Smooth muscle cell (in vitro differentiated cells): ENCODE measurements at regions not wholly inside any gene's neighbourhood (a gene's known extent, or its start where the extent isn't known, plus 50 kb on each side); places are given as distances from the start of the nearest gene placed in this dataset.

Source experiments
- DNase-seq: peaks from one replicate; lab custom pipeline; 2025; ENCODE audit not compliant: unreplicated experiment; lab: John Stamatoyannopoulos, UW
- H2AFZ ChIP-seq: fragments of 200-600 bp; sonication (generic); 2 replicates; pipeline ENCODE4 v1.6.0; 2016; ENCODE audit warnings: antibody characterized with exemption, low read depth, mild to moderate bottlenecking
- H3F3A ChIP-seq: fragments of 200-600 bp; sonication (generic); 2 replicates; pipeline ENCODE4 v1.6.0; 2017; ENCODE audit warnings: antibody characterized with exemption, low read depth
- H3K27ac ChIP-seq: fragments of 200-600 bp; sonication (generic); 2 replicates; pipeline ENCODE4 v1.5.1; 2016; ENCODE audit warnings: low read depth, mild to moderate bottlenecking
- H3K27me3 ChIP-seq: fragments of 200-600 bp; sonication (generic); 2 replicates; pipeline ENCODE4 v1.6.1; 2016; ENCODE audit warnings: low read depth, mild to moderate bottlenecking
- H3K36me3 ChIP-seq: fragments of 200-600 bp; sonication (generic); 2 replicates; pipeline ENCODE4 v1.5.1; 2016; ENCODE audit warnings: low read depth
- H3K4me1 ChIP-seq: fragments of 200-600 bp; sonication (generic); 2 replicates; pipeline ENCODE4 v1.5.1; 2016; ENCODE audit warnings: low read depth
- H3K4me2 ChIP-seq: fragments of 200-600 bp; sonication (generic); 2 replicates; pipeline ENCODE4 v1.6.0; 2016; ENCODE audit warnings: mild to moderate bottlenecking
- H3K4me3 ChIP-seq: fragments of 200-600 bp; sonication (generic); 2 replicates; pipeline ENCODE4 v1.5.1; 2016; ENCODE audit warnings: mild to moderate bottlenecking
- H3K79me2 ChIP-seq: fragments of 200-600 bp; sonication (generic); 2 replicates; pipeline ENCODE4 v1.6.0; 2016; ENCODE audit warnings: low read depth, mild to moderate bottlenecking
- H3K9ac ChIP-seq: fragments of 200-600 bp; sonication (generic); 2 replicates; pipeline ENCODE4 v1.6.0; 2016; ENCODE audit warnings: low read depth
- H3K9me3 ChIP-seq: fragments of 200-600 bp; sonication (generic); replicated peaks from 2 replicates; pipeline ENCODE4 v1.5.1; 2016; ENCODE audit warnings: low read depth
- H4K20me1 ChIP-seq: fragments of 200-600 bp; sonication (generic); 2 replicates; pipeline ENCODE4 v1.6.0; 2016; ENCODE audit warnings: low read depth
- WGBS: methylation state at CpG from one replicate; pipeline ENCODE4 v1.1.7; 2016; ENCODE audit warnings: low lambda C conversion rate; 5-methylcytosine and 5-hydroxymethylcytosine counted together
- TF ChIP-seq, protein P1 (sequence below): fragments of 200-600 bp; sonication (generic); IDR thresholded peaks from 2 replicates; pipeline ENCODE4 v1.5.1; 2017; ENCODE audit warnings: borderline replicate concordance, mild to moderate bottlenecking, antibody characterized with exemption; ENCODE audit not compliant: insufficient read depth, poor library complexity, severe bottlenecking

DNA sequence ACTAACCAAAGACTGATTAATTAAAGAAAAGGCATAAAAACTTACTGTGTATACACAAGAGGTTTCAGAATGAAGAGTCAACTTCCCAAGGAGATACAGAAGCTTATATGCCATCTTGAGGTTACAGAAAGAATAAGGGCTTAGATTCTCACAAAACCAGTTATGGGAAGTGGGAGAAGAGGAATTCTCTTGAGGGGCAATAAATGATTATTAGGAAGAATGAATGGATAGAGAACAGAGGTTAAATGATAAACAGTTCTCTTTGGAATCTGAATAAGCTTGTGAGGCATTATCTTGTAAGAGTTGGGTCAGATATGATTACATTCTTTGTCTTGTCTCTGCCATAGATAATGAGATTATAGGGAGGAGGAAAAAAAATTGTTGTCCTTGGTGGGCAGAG lies 126.7 kb upstream of the SPATA16 start:
- H3K79me2 ChIP-seq: no peaks in the 10 kb centered on the region
- DNase-seq: no peak
- TF ChIP-seq, protein P1, sequence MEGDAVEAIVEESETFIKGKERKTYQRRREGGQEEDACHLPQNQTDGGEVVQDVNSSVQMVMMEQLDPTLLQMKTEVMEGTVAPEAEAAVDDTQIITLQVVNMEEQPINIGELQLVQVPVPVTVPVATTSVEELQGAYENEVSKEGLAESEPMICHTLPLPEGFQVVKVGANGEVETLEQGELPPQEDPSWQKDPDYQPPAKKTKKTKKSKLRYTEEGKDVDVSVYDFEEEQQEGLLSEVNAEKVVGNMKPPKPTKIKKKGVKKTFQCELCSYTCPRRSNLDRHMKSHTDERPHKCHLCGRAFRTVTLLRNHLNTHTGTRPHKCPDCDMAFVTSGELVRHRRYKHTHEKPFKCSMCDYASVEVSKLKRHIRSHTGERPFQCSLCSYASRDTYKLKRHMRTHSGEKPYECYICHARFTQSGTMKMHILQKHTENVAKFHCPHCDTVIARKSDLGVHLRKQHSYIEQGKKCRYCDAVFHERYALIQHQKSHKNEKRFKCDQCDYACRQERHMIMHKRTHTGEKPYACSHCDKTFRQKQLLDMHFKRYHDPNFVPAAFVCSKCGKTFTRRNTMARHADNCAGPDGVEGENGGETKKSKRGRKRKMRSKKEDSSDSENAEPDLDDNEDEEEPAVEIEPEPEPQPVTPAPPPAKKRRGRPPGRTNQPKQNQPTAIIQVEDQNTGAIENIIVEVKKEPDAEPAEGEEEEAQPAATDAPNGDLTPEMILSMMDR: no peak

DNA sequence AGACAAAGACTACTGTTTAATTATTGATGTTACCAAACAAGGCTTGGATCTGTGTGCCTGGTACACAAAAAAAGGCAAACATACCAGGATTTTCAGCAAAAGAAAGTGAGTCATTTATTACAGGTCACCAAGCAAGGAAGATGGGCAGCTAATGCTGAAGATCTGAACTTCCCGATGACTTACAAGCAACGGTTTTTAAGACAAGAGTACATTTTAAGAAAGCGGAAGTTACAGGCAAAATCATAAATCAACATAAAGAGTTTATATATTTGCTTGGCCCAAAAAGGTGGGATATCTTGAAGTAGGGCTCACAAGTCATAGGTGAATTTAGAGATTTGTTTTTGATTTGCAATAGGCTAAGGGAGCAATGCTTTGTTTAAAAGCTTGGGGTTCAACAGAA lies 125.4 kb upstream of the SPATA16 start:
- 82% methylated on average over 3 of the region's 3 CpGs for WGBS

More for the DNA sequence above, 126.7 kb upstream of the SPATA16 start:
- Histone ChIP-seq H4K20me1 (no peaks in the 10 kb centered on the region), H3K9me3 (no peaks in the 10 kb centered on the region), H3K27ac (no peak overlapping the region), H3F3A (no peaks in the 10 kb centered on the region), H3K4me1 (no peaks in the 10 kb centered on the region), H3K27me3 (no peaks in the 10 kb centered on the region), H3K4me2 (no peak overlapping the region), H3K9ac (no peak overlapping the region), H3K36me3 (no peaks in the 10 kb centered on the region), H2AFZ (no peak overlapping the region), H3K4me3 (no peak overlapping the region)

DNA sequence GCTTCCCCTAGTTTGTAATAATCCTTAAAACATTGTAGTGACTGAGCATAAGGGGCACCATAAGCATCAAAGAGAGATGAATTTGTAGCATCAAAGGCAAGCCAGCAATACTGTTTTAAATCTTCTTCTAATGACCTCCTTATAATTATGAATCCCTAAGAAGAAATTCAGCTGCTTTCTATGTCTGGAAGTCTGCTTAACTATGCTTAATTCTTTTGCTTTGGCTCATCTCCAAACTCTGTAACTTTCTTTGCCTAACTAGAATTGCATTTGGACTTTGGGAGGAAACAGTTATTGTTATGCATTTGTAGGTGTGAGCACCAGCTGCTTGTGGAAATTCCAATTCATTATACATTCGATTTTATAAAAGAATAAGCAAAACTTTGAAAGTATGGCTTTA lies 117.7 kb upstream of the SPATA16 start:
- no peaks in the 10 kb centered on the region for H3F3A ChIP-seq
- H3K9me3 ChIP-seq: no peaks in the 10 kb centered on the region
- H3K36me3 ChIP-seq: no peaks in the 10 kb centered on the region
- H3K4me1 ChIP-seq: no peaks in the 10 kb centered on the region
- H3K79me2 ChIP-seq: no peaks in the 10 kb centered on the region
- 71% methylated on average over 1 of the region's 1 CpG for WGBS
- no peak overlapping the region for H2AFZ ChIP-seq
- TF ChIP-seq, protein P1: no peak
- no peak overlapping the region for H3K4me3 ChIP-seq
- H4K20me1 ChIP-seq: no peaks in the 10 kb centered on the region
- H3K4me2 ChIP-seq: no peak overlapping the region
- no peaks in the 10 kb centered on the region for H3K27me3 ChIP-seq
- H3K9ac ChIP-seq: no peak overlapping the region
- no peak for DNase-seq
- no peak overlapping the region for H3K27ac ChIP-seq

More for the DNA sequence above, 125.4 kb upstream of the SPATA16 start:
- no peak overlapping the region for H3K9ac ChIP-seq
- no peak overlapping the region for H3K4me2 ChIP-seq
- no peaks in the 10 kb centered on the region for H3K9me3 ChIP-seq
- no peaks in the 10 kb centered on the region for H3F3A ChIP-seq
- TF ChIP-seq, protein P1: no peak
- no peak overlapping the region for H3K27ac ChIP-seq
- no peaks in the 10 kb centered on the region for H3K4me1 ChIP-seq
- no peak overlapping the region for H2AFZ ChIP-seq
- no peak overlapping the region for H3K4me3 ChIP-seq
- H3K36me3 ChIP-seq: no peaks in the 10 kb centered on the region
- H4K20me1 ChIP-seq: no peaks in the 10 kb centered on the region
- H3K79me2 ChIP-seq: no peaks in the 10 kb centered on the region
- no peak for DNase-seq
- H3K27me3 ChIP-seq: no peaks in the 10 kb centered on the region

DNA sequence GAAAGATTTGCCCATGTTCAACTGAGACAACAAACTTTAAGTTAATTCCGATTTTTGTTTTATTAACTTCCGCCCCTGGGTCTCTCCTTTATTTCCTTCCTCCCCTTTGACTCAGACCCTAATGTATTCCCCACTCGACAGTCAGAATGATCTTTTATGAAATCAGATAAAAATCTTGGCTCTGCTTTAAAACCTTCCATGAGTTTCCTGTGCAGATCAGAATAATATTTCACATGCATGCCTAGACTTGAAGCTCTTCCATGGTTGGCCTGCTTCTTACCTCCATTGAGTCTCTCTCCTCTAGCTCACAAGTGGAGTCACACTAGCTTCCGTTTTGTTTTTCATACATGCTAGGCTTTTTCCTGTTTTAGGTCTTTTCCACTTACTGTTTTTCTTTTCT lies 116.8 kb upstream of the SPATA16 start:
- Histone ChIP-seq H3K79me2 (no peaks in the 10 kb centered on the region), H3K4me3 (no peak overlapping the region), H3F3A (no peaks in the 10 kb centered on the region), H3K27me3 (no peaks in the 10 kb centered on the region), H3K9me3 (no peaks in the 10 kb centered on the region), H3K36me3 (no peaks in the 10 kb centered on the region), H4K20me1 (no peaks in the 10 kb centered on the region), H2AFZ (no peak overlapping the region), H3K4me1 (no peaks in the 10 kb centered on the region), H3K9ac (no peak overlapping the region), H3K4me2 (no peak overlapping the region), H3K27ac (no peak overlapping the region)
- TF ChIP-seq, protein P1: no peak
- no peak for DNase-seq
- 90% methylated on average over 4 of the region's 4 CpGs for WGBS
